Tibial nerve (tissue), 4 donors: ENCODE measurements at regions not wholly inside any gene's neighbourhood (a gene's known extent, or its start where the extent isn't known, plus 50 kb on each side); places are given as distances from the start of the nearest gene placed in this dataset.

ENCODE experiments used
- EP300 ChIP-seq, 2 donors: sonication (generic); formaldehyde crosslinking; IDR thresholded peaks; one replicate each; pipeline ENCODE4 v1.6.1; 2017; ENCODE audit warnings: antibody characterized with exemption in 2 of 2, mild to moderate bottlenecking in 1 of 2
- POLR2A ChIP-seq, 2 donors: fragments of 450-650 bp; IDR thresholded peaks; one replicate each; pipeline ENCODE4 v1.6.1; 2017; ENCODE audit warnings: antibody characterized with exemption in 2 of 2, mild to moderate bottlenecking in 2 of 2, moderate library complexity in 2 of 2
- TF ChIP-seq, protein P1 (sequence below), 5 experiments: fragments of 200-600 bp in 3 of 5; fragments of 450-650 bp in 2 of 5; sonication (generic) in 3 of 5; IDR thresholded peaks; one replicate each; pipeline ENCODE4 v1.5.1; 2016 to 2019; ENCODE audit warnings: antibody characterized with exemption in 5 of 5, mild to moderate bottlenecking in 3 of 5, moderate library complexity in 2 of 5

DNA sequence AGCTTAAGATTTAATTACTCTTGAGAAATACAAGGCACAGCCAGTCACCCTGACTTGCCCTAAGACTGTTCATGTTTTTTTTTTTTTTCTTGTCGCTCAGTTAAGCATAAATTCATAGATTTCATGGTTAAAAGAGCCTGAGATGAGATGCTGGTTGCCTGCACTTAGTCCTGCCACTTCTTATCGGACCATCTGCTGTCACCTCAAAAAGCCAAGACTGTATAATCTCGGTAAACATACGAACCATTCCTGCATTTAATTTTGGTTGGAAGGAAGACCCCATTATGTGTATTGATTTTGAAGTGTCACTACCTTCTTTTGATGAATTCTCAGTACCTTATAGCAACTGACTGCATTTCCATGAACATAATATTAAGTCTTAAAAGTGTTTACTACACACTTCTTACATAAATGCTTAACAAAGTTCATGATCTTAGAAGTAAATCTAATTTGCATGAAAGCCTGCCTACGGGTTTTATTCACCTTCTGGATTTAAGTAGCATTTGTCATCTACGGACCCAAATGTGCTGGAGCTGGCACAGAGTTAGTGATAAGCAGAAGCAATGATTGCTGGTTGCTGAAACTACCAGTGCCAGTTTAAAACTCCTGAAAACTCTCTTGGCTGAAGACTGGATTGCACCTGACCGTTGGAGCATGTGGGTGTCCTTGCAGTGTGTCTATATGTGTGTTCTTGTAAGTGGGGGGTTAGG lies 843.4 kb downstream of the TMEM182 start:
- TF ChIP-seq, protein P1, sequence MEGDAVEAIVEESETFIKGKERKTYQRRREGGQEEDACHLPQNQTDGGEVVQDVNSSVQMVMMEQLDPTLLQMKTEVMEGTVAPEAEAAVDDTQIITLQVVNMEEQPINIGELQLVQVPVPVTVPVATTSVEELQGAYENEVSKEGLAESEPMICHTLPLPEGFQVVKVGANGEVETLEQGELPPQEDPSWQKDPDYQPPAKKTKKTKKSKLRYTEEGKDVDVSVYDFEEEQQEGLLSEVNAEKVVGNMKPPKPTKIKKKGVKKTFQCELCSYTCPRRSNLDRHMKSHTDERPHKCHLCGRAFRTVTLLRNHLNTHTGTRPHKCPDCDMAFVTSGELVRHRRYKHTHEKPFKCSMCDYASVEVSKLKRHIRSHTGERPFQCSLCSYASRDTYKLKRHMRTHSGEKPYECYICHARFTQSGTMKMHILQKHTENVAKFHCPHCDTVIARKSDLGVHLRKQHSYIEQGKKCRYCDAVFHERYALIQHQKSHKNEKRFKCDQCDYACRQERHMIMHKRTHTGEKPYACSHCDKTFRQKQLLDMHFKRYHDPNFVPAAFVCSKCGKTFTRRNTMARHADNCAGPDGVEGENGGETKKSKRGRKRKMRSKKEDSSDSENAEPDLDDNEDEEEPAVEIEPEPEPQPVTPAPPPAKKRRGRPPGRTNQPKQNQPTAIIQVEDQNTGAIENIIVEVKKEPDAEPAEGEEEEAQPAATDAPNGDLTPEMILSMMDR (IDR thresholded peaks at IDR 0.05) = no peak
- TF ChIP-seq POLR2A (IDR thresholded peaks at IDR 0.05) (no peak), EP300 (IDR thresholded peaks at IDR 0.05) (no peak)
